CD4-positive, alpha-beta T cell treated with Interleukin-15 for 4 hours (primary cell): ENCODE measurements at regions not wholly inside any gene's neighbourhood (a gene's known extent, or its start where the extent isn't known, plus 50 kb on each side); places are given as distances from the start of the nearest gene placed in this dataset.
"Not testable (repeated sequence)": the region's sequence is repeated elsewhere in the genome, so short reads cannot be mapped to it uniquely, and the experiment has no call there.

Experiments used
- DNase-seq: peaks from one replicate; pipeline ENCODE4 v3.0.0-alpha.2; 2020; ENCODE audit warnings: low spot score

GRCh38 chr1:83386946-83387345 lies 612.0 kb downstream of the TTLL7 start:
- not testable (repeated sequence) for DNase-seq

- not testable (repeated sequence) for DNase-seq
These were observed 615.8 kb downstream of the TTLL7 start for GRCh38 chr1:83383107-83383506.

GRCh38 chr1:83373018-83373417 lies 625.9 kb downstream of the TTLL7 start:
- DNase-seq = not testable (repeated sequence)

- not testable (repeated sequence) for DNase-seq
These were observed 629.1 kb downstream of the TTLL7 start for GRCh38 chr1:83369853-83370252.

- not testable (repeated sequence) for DNase-seq
These were observed 633.6 kb downstream of the TTLL7 start for GRCh38 chr1:83365320-83365719.

GRCh38 chr1:83345375-83345774 lies 653.6 kb downstream of the TTLL7 start:
- DNase-seq = not testable (repeated sequence)

- not testable (repeated sequence) for DNase-seq
These were observed 655.2 kb downstream of the TTLL7 start for GRCh38 chr1:83343767-83344166.

- not testable (repeated sequence) for DNase-seq
These were observed 655.9 kb downstream of the TTLL7 start for GRCh38 chr1:83342995-83343394.

GRCh38 chr1:83332308-83332707 lies 666.6 kb downstream of the TTLL7 start:
- DNase-seq = not testable (repeated sequence)

- no peak for DNase-seq
These were observed 680.6 kb downstream of the TTLL7 start for GRCh38 chr1:83318366-83318765.

GRCh38 chr1:83315446-83315845 lies 683.5 kb downstream of the TTLL7 start:
- DNase-seq = not testable (repeated sequence)

GRCh38 chr1:83310161-83310560 lies 688.8 kb downstream of the TTLL7 start:
- DNase-seq = not testable (repeated sequence)

GRCh38 chr1:83309035-83309434 lies 689.9 kb downstream of the TTLL7 start:
- not testable (repeated sequence) for DNase-seq

GRCh38 chr1:83306811-83307210 lies 692.1 kb downstream of the TTLL7 start:
- not testable (repeated sequence) for DNase-seq

- DNase-seq = not testable (repeated sequence)
These were observed 703.3 kb downstream of the TTLL7 start for GRCh38 chr1:83295594-83295993.

GRCh38 chr1:83287391-83287790 lies 711.5 kb downstream of the TTLL7 start:
- not testable (repeated sequence) for DNase-seq

- not testable (repeated sequence) for DNase-seq
These were observed 724.3 kb downstream of the TTLL7 start for GRCh38 chr1:83274656-83275055.

- not testable (repeated sequence) for DNase-seq
These were observed 726.4 kb downstream of the TTLL7 start for GRCh38 chr1:83272484-83272883.

GRCh38 chr1:83271834-83272233 lies 727.1 kb downstream of the TTLL7 start:
- DNase-seq = not testable (repeated sequence)

GRCh38 chr1:83270801-83271200 lies 728.1 kb downstream of the TTLL7 start:
- not testable (repeated sequence) for DNase-seq

- DNase-seq = not testable (repeated sequence)
These were observed 735.1 kb downstream of the TTLL7 start for GRCh38 chr1:83263808-83264207.

GRCh38 chr1:83251687-83252086 lies 747.2 kb downstream of the TTLL7 start:
- DNase-seq = not testable (repeated sequence)

- not testable (repeated sequence) for DNase-seq
These were observed 752.2 kb downstream of the TTLL7 start for GRCh38 chr1:83246780-83247179.

- not testable (repeated sequence) for DNase-seq
These were observed 754.1 kb downstream of the TTLL7 start for GRCh38 chr1:83244832-83245231.
